Nephron (organoid): ENCODE measurements at regions not wholly inside any gene's neighbourhood (a gene's known extent, or its start where the extent isn't known, plus 50 kb on each side); places are given as distances from the start of the nearest gene placed in this dataset.
"Not testable (repeated sequence)": the region's sequence is repeated elsewhere in the genome, so short reads cannot be mapped to it uniquely, and the experiment has no call there.

Experiments used
- H3K27ac Mint-ChIP-seq, 3 experiments: 2 replicates each; pipeline ENCODE4 v1.8.0; 2020; ENCODE audit warnings: mixed read lengths in 3 of 3, mild to moderate bottlenecking in 2 of 3, moderate library complexity in 1 of 3
- H3K27me3 Mint-ChIP-seq: 2 replicates; pipeline ENCODE4 v1.8.0; 2021; ENCODE audit warnings: low read depth, mild to moderate bottlenecking, moderate library complexity, mixed read lengths
- H3K36me3 Mint-ChIP-seq: 2 replicates; pipeline ENCODE4 v1.8.0; 2020; ENCODE audit warnings: low read depth, mixed read lengths
- H3K4me1 Mint-ChIP-seq: 2 replicates; pipeline ENCODE4 v1.8.0; 2020; ENCODE audit warnings: mixed read lengths
- H3K4me3 Mint-ChIP-seq, 3 experiments: 2 replicates each; pipeline ENCODE4 v1.8.0; 2020; ENCODE audit warnings: mild to moderate bottlenecking in 3 of 3, mixed read lengths in 3 of 3, moderate library complexity in 2 of 3
- H3K9me3 Mint-ChIP-seq: 2 replicates; pipeline ENCODE4 v1.8.0; 2020; ENCODE audit warnings: mixed read lengths
- TF ChIP-seq, protein P1 (sequence below), 3 experiments: fragments of 200-600 bp; sonication (generic); IDR thresholded peaks; one replicate each; pipeline ENCODE4 v1.5.0; 2021; ENCODE audit warnings: antibody characterized with exemption in 3 of 3; ENCODE audit not compliant: unreplicated experiment in 3 of 3

DNA sequence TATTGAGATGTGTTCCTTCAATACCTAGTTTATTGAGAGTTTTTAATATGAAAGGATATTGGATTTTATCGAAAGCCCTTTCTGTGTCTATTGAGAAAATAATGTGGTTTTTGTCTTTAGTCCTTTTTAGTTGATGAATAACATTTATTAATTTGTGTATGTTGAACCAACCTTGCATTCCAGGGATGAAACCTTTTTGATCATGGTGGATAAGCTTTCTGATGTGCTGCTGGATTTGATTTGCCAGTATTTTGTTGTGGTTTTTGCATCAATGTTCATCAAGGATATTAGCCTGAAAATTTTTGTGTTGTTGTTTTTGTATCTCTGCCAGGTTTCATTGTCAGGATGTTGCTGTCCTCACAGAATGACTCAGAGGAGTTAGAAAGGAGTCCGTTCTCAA is 1710.4 kb downstream of the SUCLG1 start:
- Mint-ChIP-seq H3K4me3 (no peak overlapping the region), H3K4me1 (no peaks in the 10 kb centered on the region), H3K36me3 (no peaks in the 10 kb centered on the region), H3K27me3 (no peaks in the 10 kb centered on the region), H3K27ac (no peak overlapping the region), H3K9me3 (peaks cover 32% of the 10 kb centered on the region)
- TF ChIP-seq, protein P1, sequence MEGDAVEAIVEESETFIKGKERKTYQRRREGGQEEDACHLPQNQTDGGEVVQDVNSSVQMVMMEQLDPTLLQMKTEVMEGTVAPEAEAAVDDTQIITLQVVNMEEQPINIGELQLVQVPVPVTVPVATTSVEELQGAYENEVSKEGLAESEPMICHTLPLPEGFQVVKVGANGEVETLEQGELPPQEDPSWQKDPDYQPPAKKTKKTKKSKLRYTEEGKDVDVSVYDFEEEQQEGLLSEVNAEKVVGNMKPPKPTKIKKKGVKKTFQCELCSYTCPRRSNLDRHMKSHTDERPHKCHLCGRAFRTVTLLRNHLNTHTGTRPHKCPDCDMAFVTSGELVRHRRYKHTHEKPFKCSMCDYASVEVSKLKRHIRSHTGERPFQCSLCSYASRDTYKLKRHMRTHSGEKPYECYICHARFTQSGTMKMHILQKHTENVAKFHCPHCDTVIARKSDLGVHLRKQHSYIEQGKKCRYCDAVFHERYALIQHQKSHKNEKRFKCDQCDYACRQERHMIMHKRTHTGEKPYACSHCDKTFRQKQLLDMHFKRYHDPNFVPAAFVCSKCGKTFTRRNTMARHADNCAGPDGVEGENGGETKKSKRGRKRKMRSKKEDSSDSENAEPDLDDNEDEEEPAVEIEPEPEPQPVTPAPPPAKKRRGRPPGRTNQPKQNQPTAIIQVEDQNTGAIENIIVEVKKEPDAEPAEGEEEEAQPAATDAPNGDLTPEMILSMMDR (IDR thresholded peaks at IDR 0.05; ENCODE audit: unreplicated experiment in 3 of 3): no peak

DNA sequence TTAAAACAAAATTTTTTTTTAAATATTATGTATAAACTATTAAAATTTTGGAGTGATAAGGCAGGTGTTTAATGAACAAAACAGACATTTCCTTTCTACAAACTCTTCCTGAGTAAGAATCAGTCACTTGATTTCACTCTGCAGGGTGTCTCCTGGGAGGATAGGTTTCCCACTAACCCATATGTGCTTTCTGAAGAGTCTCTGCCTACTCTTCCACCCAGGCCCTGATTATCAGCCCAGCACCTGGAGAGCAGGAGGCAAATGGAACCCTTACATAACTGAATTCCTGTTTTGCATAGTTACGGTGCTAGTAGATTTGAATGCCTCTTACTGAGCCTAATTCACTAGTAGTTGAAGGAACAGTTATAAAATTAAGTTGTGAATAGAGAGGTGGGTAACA is 1718.6 kb downstream of the SUCLG1 start:
- Mint-ChIP-seq H3K36me3 (no peaks in the 10 kb centered on the region), H3K4me3 (no peak overlapping the region), H3K4me1 (no peaks in the 10 kb centered on the region), H3K27me3 (no peaks in the 10 kb centered on the region), H3K27ac (no peak overlapping the region), H3K9me3 (peaks cover 3% of the 10 kb centered on the region)
- TF ChIP-seq, protein P1 (IDR thresholded peaks at IDR 0.05; ENCODE audit: unreplicated experiment in 3 of 3): no peak

DNA sequence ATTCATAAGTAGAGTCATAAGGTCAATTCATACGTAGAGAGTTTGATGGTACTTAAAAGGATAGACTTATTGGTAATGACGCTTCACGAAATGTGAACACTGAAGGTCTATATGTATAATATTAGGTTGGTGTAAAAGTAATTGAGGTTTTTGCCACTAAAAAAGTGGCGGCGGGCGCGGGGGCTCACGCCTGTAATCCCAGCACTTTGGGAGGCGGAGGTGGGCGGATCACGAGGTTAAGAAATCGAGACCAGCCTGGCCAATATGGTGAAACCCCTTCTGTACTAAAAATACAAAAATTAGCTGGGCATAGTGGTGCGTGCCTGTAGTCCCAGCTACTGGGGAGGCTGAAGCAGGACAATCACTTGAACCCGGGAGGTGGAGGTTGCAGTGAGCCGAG is 1721.1 kb downstream of the SUCLG1 start:
- not testable (repeated sequence) for H3K27ac Mint-ChIP-seq, H3K4me3 Mint-ChIP-seq, H3K9me3 Mint-ChIP-seq, H3K27me3 Mint-ChIP-seq, H3K4me1 Mint-ChIP-seq, H3K36me3 Mint-ChIP-seq

DNA sequence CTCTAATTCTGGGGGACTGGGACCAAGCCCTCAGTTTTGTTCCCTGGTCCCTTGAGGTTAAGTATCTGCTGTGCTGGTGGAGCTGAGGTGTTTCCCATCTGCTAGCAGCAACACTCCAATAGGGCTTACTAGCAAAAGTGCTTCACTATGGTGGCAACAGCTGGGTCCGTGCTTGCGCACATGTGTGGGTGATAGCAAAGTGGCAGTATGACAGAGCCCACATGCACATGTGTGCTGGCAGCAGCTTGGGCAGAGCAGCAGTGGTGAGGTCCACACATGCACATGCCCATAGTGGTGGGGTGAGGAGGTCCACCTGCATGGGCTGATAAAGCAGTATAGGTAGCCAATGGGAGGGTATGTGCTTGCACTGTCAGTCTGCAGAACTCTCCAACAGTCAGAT is 1723.7 kb downstream of the SUCLG1 start:
- Mint-ChIP-seq H3K4me1 (no peaks in the 10 kb centered on the region), H3K27me3 (no peaks in the 10 kb centered on the region), H3K27ac (no peak overlapping the region), H3K9me3 (no peaks in the 10 kb centered on the region), H3K4me3 (no peak overlapping the region), H3K36me3 (no peaks in the 10 kb centered on the region)
- TF ChIP-seq, protein P1 (IDR thresholded peaks at IDR 0.05; ENCODE audit: unreplicated experiment in 3 of 3): no peak

DNA sequence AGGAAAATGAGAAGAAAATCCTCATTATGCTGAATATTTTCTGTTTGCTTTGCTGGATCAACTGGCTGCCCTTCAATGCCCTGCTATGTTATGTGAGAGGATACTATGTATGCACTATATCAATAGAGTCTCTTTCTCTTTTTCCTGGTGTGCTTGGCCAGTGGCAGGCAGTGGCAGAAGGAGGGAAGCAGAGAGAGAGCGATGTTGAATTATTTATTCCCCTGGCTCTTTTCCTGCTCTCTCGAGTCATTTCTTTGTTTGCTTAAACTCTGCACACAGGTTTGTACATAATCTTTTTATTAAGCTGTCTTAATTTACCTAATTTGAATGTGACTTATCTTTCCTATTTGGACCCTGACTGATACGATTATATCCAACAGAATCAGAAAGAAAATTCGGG is 1727.3 kb downstream of the SUCLG1 start:
- TF ChIP-seq, protein P1 (IDR thresholded peaks at IDR 0.05; ENCODE audit: unreplicated experiment in 3 of 3): no peak
- Mint-ChIP-seq H3K4me1 (no peaks in the 10 kb centered on the region), H3K4me3 (no peak overlapping the region), H3K36me3 (no peaks in the 10 kb centered on the region), H3K27ac (no peak overlapping the region), H3K9me3 (no peaks in the 10 kb centered on the region), H3K27me3 (peaks cover 4% of the 10 kb centered on the region)

DNA sequence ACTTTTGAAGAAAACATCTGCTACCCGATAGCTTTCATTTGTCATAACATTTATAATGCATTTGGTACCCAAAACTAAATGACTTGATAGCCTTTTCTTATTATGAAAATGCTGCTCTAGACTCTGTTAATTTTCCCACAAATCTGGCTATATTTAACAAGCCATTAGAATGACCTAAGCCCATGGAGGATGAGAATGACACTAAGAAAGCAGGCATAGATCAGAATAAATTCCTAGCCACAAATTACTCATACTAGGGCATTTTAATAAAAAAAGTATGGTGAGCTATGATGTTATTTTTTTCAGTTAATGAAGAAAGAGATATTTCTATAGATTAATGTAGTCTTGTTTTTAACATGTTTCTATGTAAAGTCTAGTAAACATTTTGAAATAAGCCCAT is 1728.3 kb downstream of the SUCLG1 start:
- Mint-ChIP-seq H3K36me3 (no peaks in the 10 kb centered on the region), H3K4me1 (no peaks in the 10 kb centered on the region), H3K9me3 (no peaks in the 10 kb centered on the region), H3K4me3 (no peak overlapping the region), H3K27ac (no peak overlapping the region), H3K27me3 (peaks cover 4% of the 10 kb centered on the region)
- TF ChIP-seq, protein P1 (IDR thresholded peaks at IDR 0.05; ENCODE audit: unreplicated experiment in 3 of 3): no peak
